NT2/D1 (cell line): ENCODE measurements at regions not wholly inside any gene's neighbourhood (a gene's known extent, or its start where the extent isn't known, plus 50 kb on each side); places are given as distances from the start of the nearest gene placed in this dataset.

Source experiments
- SUZ12 ChIP-seq: IDR thresholded peaks from 2 replicates; pipeline ENCODE4 v1.6.1; 2011; ENCODE audit not compliant: insufficient read length, insufficient read depth; ENCODE audit errors: extremely low read depth
- YY1 ChIP-seq: IDR thresholded peaks from 2 replicates; pipeline ENCODE4 v1.6.1; 2011; ENCODE audit not compliant: insufficient read length, insufficient read depth
- ZNF274 ChIP-seq: IDR thresholded peaks from 2 replicates; pipeline ENCODE4 v1.6.1; 2011; ENCODE audit warnings: mild to moderate bottlenecking, low read depth, low read length

GRCh38 chr2:15747603-15748471, 156.2 kb downstream of the DDX1 start:
- TF ChIP-seq ZNF274 (no peak), SUZ12 (no peak), YY1 (no peak)
